NCI-H1417 treated with DMSO at 0.1 percent for 48 hours (cell line): ENCODE measurements at regions not wholly inside any gene's neighbourhood (a gene's known extent, or its start where the extent isn't known, plus 50 kb on each side); places are given as distances from the start of the nearest gene placed in this dataset.
"Not testable (repeated sequence)": the region's sequence is repeated elsewhere in the genome, so short reads cannot be mapped to it uniquely, and the experiment has no call there.

Experiments used
- DNase-seq: peaks from one replicate; lab custom pipeline; 2025; lab: John Stamatoyannopoulos, UW

DNA sequence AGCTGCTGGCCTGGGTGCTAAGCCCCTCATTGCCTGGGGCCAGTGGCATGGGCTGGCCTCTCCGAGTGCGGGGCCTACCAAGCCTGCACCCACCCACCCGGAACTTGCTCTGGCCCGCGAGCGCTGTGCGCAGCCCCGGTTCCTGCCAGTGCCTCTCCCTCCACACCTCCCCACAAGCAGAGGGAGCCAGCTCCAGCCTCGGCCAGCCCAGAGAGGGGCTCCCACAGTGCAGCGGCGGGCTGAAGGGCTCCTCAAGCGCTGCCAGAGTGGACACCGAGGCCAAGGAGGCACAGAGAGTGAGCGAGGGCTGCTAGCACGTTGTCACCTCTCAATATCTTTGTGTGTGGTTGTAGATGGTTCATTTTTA, 74.8 kb upstream of the ATP1A1 start:
- not testable (repeated sequence) for DNase-seq

GRCh38 chr1:116298746-116299145, 74.3 kb upstream of the ATP1A1 start:
- no peak for DNase-seq

DNA sequence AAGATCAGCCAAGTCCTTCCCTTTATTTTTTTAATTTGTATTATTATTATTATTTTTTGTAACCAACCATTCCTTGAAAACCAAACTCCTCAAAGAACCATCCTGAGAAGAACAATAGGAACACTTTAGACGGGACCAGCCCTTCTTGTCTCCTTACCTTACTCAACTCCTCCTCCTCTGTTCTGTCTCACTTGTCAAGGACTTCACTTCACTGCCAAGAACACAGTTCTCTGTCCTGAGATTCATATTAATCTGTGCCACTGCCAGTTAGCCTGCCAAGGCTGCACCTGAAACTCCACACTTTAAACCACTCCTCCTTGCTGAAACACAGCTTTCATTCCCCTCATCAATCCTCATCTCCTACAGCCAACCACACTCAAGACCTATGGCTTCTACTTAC, 73.8 kb upstream of the ATP1A1 start:
- no peak for DNase-seq

GRCh38 chr1:116302281-116302680, 70.8 kb upstream of the ATP1A1 start:
- DNase-seq, result no peak

GRCh38 chr1:116306102-116306501, 66.9 kb upstream of the ATP1A1 start:
- no peak for DNase-seq

DNA sequence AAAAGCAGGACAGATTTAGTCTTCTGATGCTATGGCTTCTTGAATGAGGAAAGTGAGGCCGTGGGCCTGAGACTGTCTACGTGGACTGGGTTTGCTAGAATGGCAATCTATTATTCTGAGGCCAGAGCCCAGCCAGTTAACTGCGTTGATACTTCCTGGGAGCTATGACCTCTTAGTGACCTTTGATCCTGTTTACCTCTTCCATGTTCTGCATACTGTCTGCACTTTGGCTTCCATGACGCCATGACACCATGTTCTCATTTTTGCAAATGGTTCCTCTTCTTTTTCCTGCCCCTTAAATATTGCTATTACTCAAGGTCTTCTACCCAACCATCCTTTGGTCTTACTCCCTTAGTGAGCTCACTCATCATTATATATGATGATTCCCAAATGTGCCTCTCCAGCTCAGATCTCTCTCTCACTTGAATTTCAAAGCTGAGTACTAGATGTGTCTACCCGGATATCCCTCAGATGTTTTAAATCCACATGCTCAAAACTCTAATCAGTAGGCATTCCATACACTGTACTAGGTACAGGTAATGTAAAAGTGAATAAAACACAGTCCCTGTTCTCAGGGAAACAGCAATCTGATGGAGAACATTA, 66.1 kb upstream of the ATP1A1 start:
- DNase-seq, result no peak

DNA sequence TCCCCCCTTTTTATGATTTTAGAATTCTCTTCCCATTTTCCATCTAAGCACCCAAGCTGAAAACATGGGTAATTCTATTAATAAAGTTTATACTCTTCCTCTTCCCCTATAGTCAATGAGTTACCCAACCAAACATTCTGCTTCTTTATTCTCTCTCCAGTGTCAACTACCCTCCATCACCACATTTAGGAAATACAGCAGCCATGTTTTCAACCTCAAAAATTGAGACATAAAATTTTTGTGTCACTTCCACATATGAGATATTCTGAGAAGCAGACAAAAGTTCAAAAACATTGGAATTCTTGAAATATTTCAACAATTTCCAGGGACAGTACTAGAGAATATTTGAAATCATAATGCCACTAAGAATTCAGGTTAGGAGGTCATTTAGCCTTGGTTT, 64.8 kb upstream of the ATP1A1 start:
- no peak for DNase-seq

DNA sequence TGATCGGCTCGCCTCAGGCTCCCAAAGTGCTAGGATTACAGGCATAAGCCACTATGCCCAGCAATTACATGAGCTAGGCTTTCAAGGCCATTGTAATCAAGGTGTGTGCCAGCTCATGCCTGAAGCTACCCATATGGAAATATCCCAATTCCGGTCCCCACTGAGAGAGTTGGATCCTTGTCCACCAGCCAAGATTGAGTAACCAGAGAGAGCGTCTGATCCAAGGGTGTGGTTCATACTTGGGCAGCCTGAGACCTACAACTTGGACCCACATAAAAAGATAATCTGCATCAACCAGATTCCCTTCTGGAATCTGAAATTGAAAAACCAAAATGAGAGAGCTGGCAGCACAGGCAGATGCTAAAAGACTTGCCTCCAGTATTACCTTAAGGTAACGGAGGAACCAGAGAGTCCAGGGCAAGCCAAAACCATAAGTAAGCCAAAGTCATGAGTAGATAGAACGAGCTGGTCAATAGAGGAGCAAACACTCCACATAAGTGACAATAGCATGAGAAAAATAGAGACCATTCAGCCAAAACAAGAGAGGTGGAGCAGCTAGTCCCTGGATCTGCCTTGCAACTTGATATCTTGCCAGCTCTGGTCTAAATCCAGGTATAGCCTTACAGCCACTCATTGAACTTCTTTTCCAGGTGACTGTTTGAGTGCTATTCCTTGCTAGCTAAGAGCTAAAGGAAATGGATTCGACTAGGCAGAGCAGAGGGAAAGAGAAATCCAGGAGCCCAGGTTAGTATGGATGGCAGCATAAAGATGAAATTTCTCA, 63.8 kb upstream of the ATP1A1 start:
- DNase-seq, result no peak

DNA sequence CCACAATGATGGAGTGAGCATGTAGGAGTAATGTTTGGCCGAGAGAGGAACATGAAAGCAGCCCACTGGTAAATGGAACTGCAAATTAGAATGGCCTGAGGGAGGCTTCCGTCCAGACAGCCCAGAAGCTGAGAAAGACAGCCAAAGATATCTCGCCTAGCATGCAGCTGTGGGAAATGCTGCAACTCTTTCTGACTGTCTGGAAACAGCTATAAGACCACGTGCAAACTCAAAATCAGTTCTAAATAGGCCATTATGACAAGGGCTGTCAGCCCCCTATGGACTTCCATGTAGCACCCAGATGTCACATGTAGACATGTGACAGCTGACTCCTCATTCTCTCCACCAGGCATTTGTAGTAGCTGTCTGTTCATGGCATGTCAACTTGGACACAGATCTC, 62.9 kb upstream of the ATP1A1 start:
- DNase-seq, result no peak

GRCh38 chr1:116311193-116311592, 61.9 kb upstream of the ATP1A1 start:
- no peak for DNase-seq

GRCh38 chr1:116311756-116312680, 61.0 kb upstream of the ATP1A1 start:
- DNase-seq, result peak; percentile 58

- no peak for DNase-seq
These were observed 60.4 kb upstream of the ATP1A1 start for GRCh38 chr1:116312681-116313069.

- no peak for DNase-seq
These were observed 59.3 kb upstream of the ATP1A1 start for GRCh38 chr1:116313776-116314175.

DNA sequence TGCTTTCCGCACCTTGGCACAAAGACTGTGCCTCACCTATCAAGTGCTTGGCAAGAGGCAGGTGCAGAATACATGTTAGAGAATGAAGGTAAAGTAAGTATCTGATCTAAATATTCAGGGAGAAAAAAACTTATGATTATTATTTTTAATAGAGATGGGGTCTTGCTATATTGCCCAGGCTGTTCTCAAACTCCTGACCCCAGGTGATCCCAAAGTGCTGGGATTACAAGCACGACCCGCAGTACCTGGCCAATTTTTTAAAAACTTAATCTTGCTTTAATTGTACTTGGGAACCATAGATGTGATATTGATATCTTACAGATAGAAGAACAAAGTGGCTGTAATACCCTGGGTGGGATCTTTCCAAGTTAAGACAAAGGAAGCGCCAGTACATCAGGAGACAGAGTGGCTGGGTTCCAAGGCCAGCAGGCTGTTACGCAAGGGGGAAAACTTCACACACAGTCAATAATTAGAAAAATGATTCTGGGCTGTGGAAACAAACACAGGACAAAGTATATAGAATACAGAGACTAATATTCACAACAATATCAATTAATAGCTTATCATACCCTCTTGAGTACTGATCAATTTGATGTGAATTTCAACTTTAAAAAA, 58.6 kb upstream of the ATP1A1 start:
- DNase-seq, result no peak

GRCh38 chr1:116316373-116316772, 56.7 kb upstream of the ATP1A1 start:
- no peak for DNase-seq

GRCh38 chr1:116318897-116319296, 54.1 kb upstream of the ATP1A1 start:
- DNase-seq, result no peak

DNA sequence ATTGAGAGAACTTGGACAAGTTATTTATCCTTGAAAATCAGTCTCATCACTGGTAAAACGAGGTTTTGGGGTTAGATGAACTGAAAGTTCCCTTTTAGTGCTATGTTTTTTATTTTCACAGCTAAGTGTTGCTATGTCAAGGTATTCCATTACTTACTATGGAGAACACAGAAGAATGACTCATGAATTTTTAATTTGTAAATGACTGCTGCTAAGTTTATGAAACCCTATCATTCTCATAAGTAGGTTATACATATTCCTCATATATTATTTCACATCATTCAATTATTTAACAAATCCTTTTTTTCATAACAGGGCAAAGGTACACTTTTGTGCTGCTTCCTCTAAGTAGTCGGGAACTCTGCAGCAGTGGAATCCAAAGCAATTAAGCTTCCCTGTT, 52.2 kb upstream of the ATP1A1 start:
- DNase-seq, result no peak

DNA sequence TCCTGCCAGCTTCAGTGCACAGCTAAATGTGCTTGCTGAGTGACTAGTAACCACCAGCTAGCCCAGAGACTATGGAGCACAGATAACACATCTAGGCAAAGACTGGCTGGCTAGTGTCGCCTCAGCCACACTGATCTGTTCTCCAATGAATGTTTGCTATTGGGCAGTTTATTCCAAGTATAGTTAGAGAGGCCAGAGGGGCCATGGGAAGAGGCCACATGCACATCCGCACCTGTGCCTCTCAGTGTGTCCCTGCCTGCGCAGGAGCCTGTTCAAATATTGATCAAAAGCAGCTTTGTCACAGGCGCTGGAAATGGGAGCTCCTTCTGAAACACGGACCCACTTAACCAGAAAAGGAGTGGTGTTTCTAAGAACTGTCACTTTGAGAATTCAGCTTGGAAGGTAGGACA, 51.3 kb upstream of the ATP1A1 start:
- DNase-seq, result no peak

DNA sequence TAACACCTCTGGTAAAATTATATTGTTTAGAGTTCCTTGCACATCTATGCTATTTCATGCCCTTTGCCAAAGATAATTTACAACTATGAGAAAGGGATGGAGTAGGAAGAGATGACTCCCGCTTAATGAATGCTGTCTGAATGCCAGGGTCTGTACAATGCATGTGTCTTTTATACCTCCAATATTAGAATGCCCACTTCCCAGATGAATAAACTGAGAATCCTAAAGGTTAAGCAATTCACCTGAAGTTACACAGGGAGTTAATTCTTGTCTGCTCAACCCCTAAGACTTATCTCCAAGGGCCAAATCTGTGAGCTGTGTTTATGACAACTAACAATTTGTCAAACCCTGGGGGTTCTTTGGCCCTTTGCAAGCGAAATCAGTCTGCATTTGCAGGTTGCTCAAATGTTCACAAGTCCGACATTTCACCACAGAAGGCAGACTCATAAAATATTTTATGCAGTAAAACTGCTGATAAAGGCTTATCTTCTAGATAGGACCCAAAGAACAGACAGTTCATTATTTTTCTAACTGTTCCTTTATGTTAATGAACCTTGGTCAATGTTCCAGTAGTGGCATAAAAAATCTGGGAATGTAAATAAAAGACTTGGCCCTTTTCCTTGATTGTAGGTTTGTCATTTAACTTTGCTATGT, 50.2 kb upstream of the ATP1A1 start:
- DNase-seq, result no peak
